Naive thymus-derived CD4-positive, alpha-beta T cell (primary cell): ENCODE measurements at regions not wholly inside any gene's neighbourhood (a gene's known extent, or its start where the extent isn't known, plus 50 kb on each side); places are given as distances from the start of the nearest gene placed in this dataset.
"Not testable (repeated sequence)": the region's sequence is repeated elsewhere in the genome, so short reads cannot be mapped to it uniquely, and the experiment has no call there.

Source experiments
- ATAC-seq: fragments of 150-1000 bp; cut with Tn5 transposase; 2 replicates; pipeline ENCODE4 v1.10.0; 2021; ENCODE audit warnings: mild to moderate bottlenecking, moderate library complexity
- CTCF ChIA-PET: fragments of 350-600 bp; sonication (Branson Sonifier 250); formaldehyde crosslinking; loops from one replicate; lab custom pipeline; 2021; ENCODE audit warnings: antibody characterized with exemption; lab: Charles Lee
- POLR2A ChIA-PET: fragments of 350-600 bp; sonication (Branson Sonifier 250); formaldehyde crosslinking; loops from one replicate; lab custom pipeline; 2021; ENCODE audit warnings: antibody characterized with exemption, inconsistent platforms; lab: Charles Lee
- DNase-seq, 9 donors: peaks; one replicate each; pipeline versions ENCODE4 v3.0.0 to v3.0.0-alpha.2; 2020 to 2022; ENCODE audit warnings: mixed read lengths in 1 of 9
- H3K27ac ChIP-seq: one replicate; pipeline ENCODE4 v1.7.0; 2013; ENCODE audit warnings: mild to moderate bottlenecking, low read depth, low read length, moderate library complexity
- H3K27me3 ChIP-seq, 2 donors: one replicate each; pipeline ENCODE4 v1.7.0; 2013; ENCODE audit warnings: low read length in 2 of 2, mild to moderate bottlenecking in 2 of 2, moderate library complexity in 2 of 2; ENCODE audit not compliant: control insufficient read depth in 2 of 2, insufficient read depth in 2 of 2
- H3K36me3 ChIP-seq, 3 experiments: 1 replicate in 2 of 3; 2 replicates in 1 of 3; pipeline ENCODE4 v1.7.0; 2013; ENCODE audit warnings: low read length in 3 of 3, mild to moderate bottlenecking in 3 of 3, moderate library complexity in 1 of 3; ENCODE audit not compliant: insufficient read depth in 3 of 3, control insufficient read depth in 2 of 3
- H3K4me1 ChIP-seq, 2 donors: one replicate each; pipeline ENCODE4 v1.7.0; 2013; ENCODE audit warnings: low read length in 2 of 2, mild to moderate bottlenecking in 2 of 2, moderate library complexity in 1 of 2; ENCODE audit not compliant: control insufficient read depth in 2 of 2, insufficient read depth in 2 of 2
- H3K4me3 ChIP-seq: 2 replicates; pipeline ENCODE4 v1.7.0; 2013; ENCODE audit warnings: mild to moderate bottlenecking, low read length
- H3K9me3 ChIP-seq, 3 experiments: 1 replicate in 2 of 3; 2 replicates in 1 of 3; pipeline ENCODE4 v1.7.0; 2013; ENCODE audit warnings: low read length in 3 of 3; ENCODE audit not compliant: control insufficient read depth in 2 of 3
- H3K27ac Mint-ChIP-seq, 9 donors: one replicate each; pipeline ENCODE4 v1.8.0; 2020 to 2022; ENCODE audit warnings: mixed read lengths in 9 of 9, mild to moderate bottlenecking in 8 of 9, moderate library complexity in 5 of 9, inconsistent platforms in 2 of 9
- H3K27me3 Mint-ChIP-seq, 5 donors: one replicate each; pipeline ENCODE4 v1.8.0; 2021 to 2022; ENCODE audit warnings: mixed read lengths in 5 of 5, mild to moderate bottlenecking in 1 of 5
- H3K36me3 Mint-ChIP-seq, 5 donors: one replicate each; pipeline ENCODE4 v1.8.0; 2020 to 2022; ENCODE audit warnings: mixed read lengths in 5 of 5, mild to moderate bottlenecking in 3 of 5, inconsistent platforms in 1 of 5
- H3K4me1 Mint-ChIP-seq, 7 donors: one replicate each; pipeline ENCODE4 v1.8.0; 2020 to 2022; ENCODE audit warnings: mixed read lengths in 7 of 7, mild to moderate bottlenecking in 3 of 7, inconsistent platforms in 1 of 7
- H3K4me3 Mint-ChIP-seq, 10 donors: one replicate each; pipeline ENCODE4 v1.8.0; 2020 to 2022; ENCODE audit warnings: mild to moderate bottlenecking in 10 of 10, mixed read lengths in 10 of 10, moderate library complexity in 6 of 10, inconsistent platforms in 2 of 10
- H3K9me3 Mint-ChIP-seq, 11 donors: one replicate each; pipeline ENCODE4 v1.8.0; 2020 to 2022; ENCODE audit warnings: mixed read lengths in 11 of 11, mild to moderate bottlenecking in 4 of 11, inconsistent platforms in 1 of 11, moderate library complexity in 1 of 11
- intact Hi-C, 2 donors: fragments of 100-400 bp; cut with micrococcal nuclease; formaldehyde crosslinking; loops; one replicate each; pipeline ENCODE4 v1.15.1; 2023

GRCh38 chr13:65111223-65111622 lies 2118.9 kb downstream of the PCDH9 start:
- CTCF ChIA-PET = no interaction called here
- POLR2A ChIA-PET = no interaction called here

GRCh38 chr13:65104436-65104835 lies 2125.7 kb downstream of the PCDH9 start:
- H3K4me3 ChIP-seq, H3K36me3 ChIP-seq, ATAC-seq, DNase-seq, H3K4me3 Mint-ChIP-seq, intact Hi-C loops, CTCF ChIA-PET, H3K27ac ChIP-seq, POLR2A ChIA-PET, H3K9me3 ChIP-seq, H3K4me1 ChIP-seq, H3K36me3 Mint-ChIP-seq, H3K27me3 Mint-ChIP-seq, H3K4me1 Mint-ChIP-seq, H3K27ac Mint-ChIP-seq, H3K27me3 ChIP-seq: not testable (repeated sequence)
- H3K9me3 Mint-ChIP-seq = peaks cover 7 to 43% (median 20%) of the 10 kb centered on the region in 11 donors

More at GRCh38 chr13:65111223-65111622, 2118.9 kb downstream of the PCDH9 start:
- no peaks in the 10 kb centered on the region for H3K27me3 Mint-ChIP-seq
- H3K27ac Mint-ChIP-seq = no peak overlapping the region
- ATAC-seq = no peak
- Histone ChIP-seq H3K27me3 (no peaks in the 10 kb centered on the region), H3K27ac (no peak overlapping the region), H3K4me1 (no peaks in the 10 kb centered on the region), H3K4me3 (no peak overlapping the region), H3K36me3 (no peaks in the 10 kb centered on the region), H3K9me3 (no peaks in the 10 kb centered on the region)
- H3K4me1 Mint-ChIP-seq = no peaks in the 10 kb centered on the region
- H3K36me3 Mint-ChIP-seq = peaks cover 0 to 8% (median 0%) of the 10 kb centered on the region in 5 donors
- H3K4me3 Mint-ChIP-seq = no peak overlapping the region
- intact Hi-C loops = no loop called here
- DNase-seq = no peak
- H3K9me3 Mint-ChIP-seq = peaks cover 4 to 30% (median 18%) of the 10 kb centered on the region in 11 donors

GRCh38 chr13:65103351-65103750 lies 2126.8 kb downstream of the PCDH9 start:
- DNase-seq (no peak), ATAC-seq (no peak)
- Mint-ChIP-seq H3K36me3 (peaks cover 0 to 8% (median 0%) of the 10 kb centered on the region in 5 donors), H3K9me3 (peaks cover 5 to 35% (median 15%) of the 10 kb centered on the region in 11 donors), H3K4me1 (no peaks in the 10 kb centered on the region), H3K27ac (no peak overlapping the region), H3K27me3 (no peaks in the 10 kb centered on the region), H3K4me3 (no peak overlapping the region)
- ChIA-PET POLR2A (no interaction called here), CTCF (no interaction called here)
- Histone ChIP-seq H3K4me1 (no peaks in the 10 kb centered on the region), H3K36me3 (no peaks in the 10 kb centered on the region), H3K4me3 (no peak overlapping the region), H3K9me3 (no peaks in the 10 kb centered on the region), H3K27ac (no peak overlapping the region), H3K27me3 (no peaks in the 10 kb centered on the region)
- intact Hi-C loops = no loop called here

GRCh38 chr13:65095161-65096082 lies 2134.7 kb downstream of the PCDH9 start:
- Histone ChIP-seq H3K27ac (no peak overlapping the region), H3K9me3 (no peaks in the 10 kb centered on the region), H3K27me3 (no peaks in the 10 kb centered on the region), H3K4me1 (no peaks in the 10 kb centered on the region), H3K4me3 (no peak overlapping the region), H3K36me3 (no peaks in the 10 kb centered on the region)
- peaks cover 0 to 15% (median 5%) of the 10 kb centered on the region in 11 donors for H3K9me3 Mint-ChIP-seq
- intact Hi-C loops = no loop called here
- CTCF ChIA-PET = no interaction called here
- H3K4me1 Mint-ChIP-seq = no peaks in the 10 kb centered on the region
- ATAC-seq = no peak
- no peaks in the 10 kb centered on the region for H3K36me3 Mint-ChIP-seq
- no peak overlapping the region for H3K27ac Mint-ChIP-seq
- no peak for DNase-seq
- POLR2A ChIA-PET = no interaction called here
- H3K27me3 Mint-ChIP-seq = no peaks in the 10 kb centered on the region
- H3K4me3 Mint-ChIP-seq = no peak overlapping the region

- Mint-ChIP-seq H3K36me3 (no peaks in the 10 kb centered on the region), H3K27ac (no peak overlapping the region), H3K4me3 (no peak overlapping the region), H3K4me1 (no peaks in the 10 kb centered on the region), H3K9me3 (peaks cover 0 to 15% (median 5%) of the 10 kb centered on the region in 11 donors), H3K27me3 (no peaks in the 10 kb centered on the region)
- no peaks in the 10 kb centered on the region for H3K9me3 ChIP-seq
- no peak overlapping the region for H3K27ac ChIP-seq
- DNase-seq = no peak
- no peak overlapping the region for H3K4me3 ChIP-seq
- ChIA-PET CTCF (interaction anchor here (0.7 kb wide), 1 partner anchor 14 kb away, joined by 3 read pairs; no protein-coding TSS in a partner anchor), POLR2A (no interaction called here)
- no peaks in the 10 kb centered on the region for H3K4me1 ChIP-seq
- no peaks in the 10 kb centered on the region for H3K36me3 ChIP-seq
- intact Hi-C loops = no loop called here
- no peak for ATAC-seq
- H3K27me3 ChIP-seq = no peaks in the 10 kb centered on the region
These were observed 2136.8 kb downstream of the PCDH9 start for GRCh38 chr13:65093357-65093756.

- intact Hi-C loops = no loop called here
- peaks cover 0 to 15% (median 5%) of the 10 kb centered on the region in 11 donors for H3K9me3 Mint-ChIP-seq
- H3K36me3 Mint-ChIP-seq = no peaks in the 10 kb centered on the region
- H3K27me3 ChIP-seq = no peaks in the 10 kb centered on the region
- H3K27ac ChIP-seq = no peak overlapping the region
- DNase-seq = no peak
- ChIA-PET POLR2A (no interaction called here), CTCF (no interaction called here)
- H3K4me1 ChIP-seq = no peaks in the 10 kb centered on the region
- ATAC-seq = no peak
- H3K4me1 Mint-ChIP-seq = no peaks in the 10 kb centered on the region
- H3K9me3 ChIP-seq = no peaks in the 10 kb centered on the region
- no peak overlapping the region for H3K4me3 Mint-ChIP-seq
- H3K36me3 ChIP-seq = no peaks in the 10 kb centered on the region
- no peak overlapping the region for H3K27ac Mint-ChIP-seq
- H3K4me3 ChIP-seq = no peak overlapping the region
- H3K27me3 Mint-ChIP-seq = no peaks in the 10 kb centered on the region
These were observed 2139.1 kb downstream of the PCDH9 start for GRCh38 chr13:65091031-65091430.

GRCh38 chr13:65090186-65090585 lies 2139.9 kb downstream of the PCDH9 start:
- ChIA-PET CTCF (no interaction called here), POLR2A (no interaction called here)
- Mint-ChIP-seq H3K36me3 (no peaks in the 10 kb centered on the region), H3K27ac (no peak overlapping the region), H3K4me3 (no peak overlapping the region), H3K9me3 (peaks cover 0 to 15% (median 5%) of the 10 kb centered on the region in 11 donors), H3K27me3 (no peaks in the 10 kb centered on the region), H3K4me1 (no peaks in the 10 kb centered on the region)
- H3K27ac ChIP-seq = no peak overlapping the region
- no peaks in the 10 kb centered on the region for H3K9me3 ChIP-seq
- H3K4me1 ChIP-seq = no peaks in the 10 kb centered on the region
- no peaks in the 10 kb centered on the region for H3K27me3 ChIP-seq
- H3K4me3 ChIP-seq = no peak overlapping the region
- intact Hi-C loops = no loop called here
- H3K36me3 ChIP-seq = no peaks in the 10 kb centered on the region
- no peak for ATAC-seq
- DNase-seq = no peak
